ENCODE measurements at regions not wholly inside any gene's neighbourhood (a gene's known extent, or its start where the extent isn't known, plus 50 kb on each side); places are given as distances from the start of the nearest gene placed in this dataset.

GRCh38 chr4:123896446-123897071, 500.0 kb downstream of the SPRY1 start:
- DNase-seq, result no peak

- no peak for DNase-seq
Measured at GRCh38 chr4:123898946-123899666, 502.5 kb downstream of the SPRY1 start.

GRCh38 chr4:123904882-123905281, 508.3 kb downstream of the SPRY1 start:
- no peak for DNase-seq

GRCh38 chr4:123913598-123913997, 517.0 kb downstream of the SPRY1 start:
- no peak for DNase-seq

GRCh38 chr4:123916821-123917220, 520.2 kb downstream of the SPRY1 start:
- DNase-seq, result no peak

GRCh38 chr4:123919576-123920098, 523.0 kb downstream of the SPRY1 start:
- no peak for DNase-seq

GRCh38 chr4:123921339-123921738, 524.7 kb downstream of the SPRY1 start:
- DNase-seq, result no peak

- no peak for DNase-seq
Measured at GRCh38 chr4:123922847-123923246, 526.3 kb downstream of the SPRY1 start.

GRCh38 chr4:123924536-123924935, 527.9 kb downstream of the SPRY1 start:
- no peak for DNase-seq

GRCh38 chr4:123929565-123929964, 533.0 kb downstream of the SPRY1 start:
- DNase-seq, result no peak

- DNase-seq, result no peak
Measured at GRCh38 chr4:123930996-123931395, 534.4 kb downstream of the SPRY1 start.

GRCh38 chr4:123934096-123934495, 537.5 kb downstream of the SPRY1 start:
- DNase-seq, result no peak

- DNase-seq, result no peak
Measured at GRCh38 chr4:123936621-123937043, 540.0 kb downstream of the SPRY1 start.

GRCh38 chr4:123937581-123937980, 541.0 kb downstream of the SPRY1 start:
- DNase-seq, result no peak

GRCh38 chr4:123939621-123940020, 543.0 kb downstream of the SPRY1 start:
- no peak for DNase-seq

GRCh38 chr4:123940604-123941003, 544.0 kb downstream of the SPRY1 start:
- no peak for DNase-seq

- DNase-seq, result no peak
Measured at GRCh38 chr4:123941306-123941705, 544.7 kb downstream of the SPRY1 start.

- no peak for DNase-seq
Measured at GRCh38 chr4:123943976-123944375, 547.4 kb downstream of the SPRY1 start.

GRCh38 chr4:123945301-123945700, 548.7 kb downstream of the SPRY1 start:
- no peak for DNase-seq

- DNase-seq, result no peak
Measured at GRCh38 chr4:123950530-123950929, 553.9 kb downstream of the SPRY1 start.

- DNase-seq, result no peak
Measured at GRCh38 chr4:123952530-123953274, 556.1 kb downstream of the SPRY1 start.

GRCh38 chr4:123953566-123953965, 557.0 kb downstream of the SPRY1 start:
- DNase-seq, result no peak

- no peak for DNase-seq
Measured at GRCh38 chr4:123954220-123954619, 557.6 kb downstream of the SPRY1 start.

All from NCI-H510A treated with DMSO at 0.1 percent for 48 hours (cell line).